ENCODE measurements at regions not wholly inside any gene's neighbourhood (a gene's known extent, or its start where the extent isn't known, plus 50 kb on each side); places are given as distances from the start of the nearest gene placed in this dataset.

GRCh38 chr5:61623401-61624069 lies 291.5 kb downstream of the ZSWIM6 start:
- DNase-seq = no peak

GRCh38 chr5:61624553-61625136 lies 292.6 kb downstream of the ZSWIM6 start:
- no peak for DNase-seq

- no peak for DNase-seq
These were observed 293.1 kb downstream of the ZSWIM6 start for GRCh38 chr5:61625137-61625561.

- DNase-seq = no peak
These were observed 293.9 kb downstream of the ZSWIM6 start for GRCh38 chr5:61625681-61626621.

- no peak for DNase-seq
These were observed 294.7 kb downstream of the ZSWIM6 start for GRCh38 chr5:61626639-61627282.

GRCh38 chr5:61627531-61627930 lies 295.5 kb downstream of the ZSWIM6 start:
- no peak for DNase-seq

GRCh38 chr5:61630908-61631307 lies 298.9 kb downstream of the ZSWIM6 start:
- DNase-seq = no peak

- no peak for DNase-seq
These were observed 299.4 kb downstream of the ZSWIM6 start for GRCh38 chr5:61631438-61631941.

GRCh38 chr5:61632064-61632463 lies 300.0 kb downstream of the ZSWIM6 start:
- no peak for DNase-seq

GRCh38 chr5:61635271-61635670 lies 303.2 kb downstream of the ZSWIM6 start:
- no peak for DNase-seq

GRCh38 chr5:61637566-61637965 lies 305.5 kb downstream of the ZSWIM6 start:
- no peak for DNase-seq

GRCh38 chr5:61638476-61638875 lies 306.4 kb downstream of the ZSWIM6 start:
- DNase-seq = no peak

GRCh38 chr5:61640179-61641021 lies 308.3 kb downstream of the ZSWIM6 start:
- no peak for DNase-seq

- DNase-seq = no peak
These were observed 309.9 kb downstream of the ZSWIM6 start for GRCh38 chr5:61641748-61642565.

GRCh38 chr5:61647672-61648071 lies 315.6 kb downstream of the ZSWIM6 start:
- no peak for DNase-seq

GRCh38 chr5:61649231-61649630 lies 317.2 kb downstream of the ZSWIM6 start:
- DNase-seq = no peak

GRCh38 chr5:61649971-61650370 lies 317.9 kb downstream of the ZSWIM6 start:
- DNase-seq = no peak

- DNase-seq = no peak
These were observed 318.6 kb downstream of the ZSWIM6 start for GRCh38 chr5:61650661-61651060.

- no peak for DNase-seq
These were observed 319.1 kb downstream of the ZSWIM6 start for GRCh38 chr5:61651195-61651594.

- no peak for DNase-seq
These were observed 320.9 kb downstream of the ZSWIM6 start for GRCh38 chr5:61652916-61653315.
